ENCODE measurements at regions not wholly inside any gene's neighbourhood (a gene's known extent, or its start where the extent isn't known, plus 50 kb on each side); places are given as distances from the start of the nearest gene placed in this dataset.

- no CpG with 5 or more reads among the region's 2 CpGs for WGBS (ENCODE audit: extremely low coverage, insufficient coverage, low lambda C conversion rate)
- Histone ChIP-seq H2AK5ac (ENCODE audit: low read length) (no peak overlapping the region), H2BK5ac (ENCODE audit: low read length) (no peak overlapping the region), H3K79me1 (ENCODE audit: low read length) (no peaks in the 10 kb centered on the region), H3K27ac (ENCODE audit: low read depth, low read length) (no peak overlapping the region), H2BK15ac (replicated peaks; ENCODE audit: low read depth) (no peak overlapping the region), H3K79me2 (ENCODE audit: control insufficient read depth, insufficient read depth, low read length) (no peaks in the 10 kb centered on the region), H3K36me3 (ENCODE audit: control insufficient read depth, insufficient read depth, low read length) (no peaks in the 10 kb centered on the region), H3K4me1 (ENCODE audit: control insufficient read depth, low read depth, low read length) (no peaks in the 10 kb centered on the region), H3K18ac (ENCODE audit: low read length) (no peak overlapping the region), H3K27me3 (ENCODE audit: insufficient read depth, low read length, poor library complexity) (no peaks in the 10 kb centered on the region), H3K56ac (ENCODE audit: low read length) (no peak overlapping the region), H3K4me2 (ENCODE audit: low read length) (no peak overlapping the region), H3K4me3 (ENCODE audit: low read length) (no peak overlapping the region), H4K8ac (ENCODE audit: low read depth, low read length) (no peak overlapping the region), H3K4ac (ENCODE audit: low read depth, low read length) (no peak overlapping the region), H3K9ac (ENCODE audit: low read length) (no peak overlapping the region), H2BK120ac (ENCODE audit: low read depth, low read length) (no peak overlapping the region), H4K5ac (ENCODE audit: low read length) (no peak overlapping the region), H3K23ac (ENCODE audit: low read length) (no peak overlapping the region)
- no peak for DNase-seq
Observed at GRCh38 chr11:97118614-97119200, 728.9 kb downstream of the JRKL start.

GRCh38 chr11:97123237-97123636 lies 733.4 kb downstream of the JRKL start:
- Histone ChIP-seq H2AK5ac (ENCODE audit: low read length) (no peak overlapping the region), H3K4me3 (ENCODE audit: low read length) (no peak overlapping the region), H3K56ac (ENCODE audit: low read length) (no peak overlapping the region), H3K4ac (ENCODE audit: low read depth, low read length) (no peak overlapping the region), H2BK15ac (replicated peaks; ENCODE audit: low read depth) (no peak overlapping the region), H3K4me1 (ENCODE audit: control insufficient read depth, low read depth, low read length) (no peaks in the 10 kb centered on the region), H3K79me1 (ENCODE audit: low read length) (no peaks in the 10 kb centered on the region), H3K18ac (ENCODE audit: low read length) (no peak overlapping the region), H3K27ac (ENCODE audit: low read depth, low read length) (no peak overlapping the region), H4K8ac (ENCODE audit: low read depth, low read length) (no peak overlapping the region), H3K27me3 (ENCODE audit: insufficient read depth, low read length, poor library complexity) (no peaks in the 10 kb centered on the region), H3K4me2 (ENCODE audit: low read length) (no peak overlapping the region), H3K9ac (ENCODE audit: low read length) (no peak overlapping the region), H3K36me3 (ENCODE audit: control insufficient read depth, insufficient read depth, low read length) (no peaks in the 10 kb centered on the region), H3K79me2 (ENCODE audit: control insufficient read depth, insufficient read depth, low read length) (no peaks in the 10 kb centered on the region), H4K5ac (ENCODE audit: low read length) (no peak overlapping the region), H3K23ac (ENCODE audit: low read length) (no peak overlapping the region), H2BK5ac (ENCODE audit: low read length) (no peak overlapping the region), H2BK120ac (ENCODE audit: low read depth, low read length) (no peak overlapping the region)
- no CpG with 5 or more reads among the region's 2 CpGs for WGBS (ENCODE audit: extremely low coverage, insufficient coverage, low lambda C conversion rate)
- no peak for DNase-seq

DNA sequence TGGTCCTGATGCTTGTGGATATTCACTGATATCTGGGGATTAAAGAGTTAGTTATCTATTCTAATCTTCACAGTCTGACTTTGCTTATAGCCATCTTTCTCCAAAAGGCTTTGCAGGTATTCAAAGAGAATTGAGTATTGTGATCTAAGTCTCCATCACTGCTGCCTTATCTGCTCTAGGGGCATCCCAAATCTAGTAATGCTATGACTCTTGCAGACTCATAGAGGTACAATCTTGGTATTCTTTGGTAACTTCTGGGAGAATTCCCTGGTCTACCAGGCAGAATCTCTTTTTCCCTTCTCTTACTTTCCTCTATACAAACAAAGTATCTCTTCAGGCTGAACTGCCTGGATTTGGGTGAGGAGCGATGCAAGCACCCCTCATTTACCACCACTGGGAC lies 746.3 kb downstream of the JRKL start:
- Histone ChIP-seq H3K27me3 (ENCODE audit: insufficient read depth, low read length, poor library complexity) (no peaks in the 10 kb centered on the region), H3K4me2 (ENCODE audit: low read length) (no peak overlapping the region), H3K9ac (ENCODE audit: low read length) (no peak overlapping the region), H2BK120ac (ENCODE audit: low read depth, low read length) (no peak overlapping the region), H3K23ac (ENCODE audit: low read length) (no peak overlapping the region), H3K27ac (ENCODE audit: low read depth, low read length) (peak overlapping the region; percentile 68), H3K56ac (ENCODE audit: low read length) (no peak overlapping the region), H3K79me1 (ENCODE audit: low read length) (no peaks in the 10 kb centered on the region), H4K8ac (ENCODE audit: low read depth, low read length) (no peak overlapping the region), H3K4ac (ENCODE audit: low read depth, low read length) (no peak overlapping the region), H2BK5ac (ENCODE audit: low read length) (no peak overlapping the region), H3K79me2 (ENCODE audit: control insufficient read depth, insufficient read depth, low read length) (no peaks in the 10 kb centered on the region), H3K4me3 (ENCODE audit: low read length) (no peak overlapping the region), H2AK5ac (ENCODE audit: low read length) (no peak overlapping the region), H3K18ac (ENCODE audit: low read length) (no peak overlapping the region), H4K5ac (ENCODE audit: low read length) (no peak overlapping the region), H3K36me3 (ENCODE audit: control insufficient read depth, insufficient read depth, low read length) (no peaks in the 10 kb centered on the region), H3K4me1 (ENCODE audit: control insufficient read depth, low read depth, low read length) (no peaks in the 10 kb centered on the region), H2BK15ac (replicated peaks; ENCODE audit: low read depth) (no peak overlapping the region)
- WGBS (ENCODE audit: extremely low coverage, insufficient coverage, low lambda C conversion rate): no CpG with 5 or more reads among the region's 1 CpG
- peak; percentile 34 for DNase-seq

DNA sequence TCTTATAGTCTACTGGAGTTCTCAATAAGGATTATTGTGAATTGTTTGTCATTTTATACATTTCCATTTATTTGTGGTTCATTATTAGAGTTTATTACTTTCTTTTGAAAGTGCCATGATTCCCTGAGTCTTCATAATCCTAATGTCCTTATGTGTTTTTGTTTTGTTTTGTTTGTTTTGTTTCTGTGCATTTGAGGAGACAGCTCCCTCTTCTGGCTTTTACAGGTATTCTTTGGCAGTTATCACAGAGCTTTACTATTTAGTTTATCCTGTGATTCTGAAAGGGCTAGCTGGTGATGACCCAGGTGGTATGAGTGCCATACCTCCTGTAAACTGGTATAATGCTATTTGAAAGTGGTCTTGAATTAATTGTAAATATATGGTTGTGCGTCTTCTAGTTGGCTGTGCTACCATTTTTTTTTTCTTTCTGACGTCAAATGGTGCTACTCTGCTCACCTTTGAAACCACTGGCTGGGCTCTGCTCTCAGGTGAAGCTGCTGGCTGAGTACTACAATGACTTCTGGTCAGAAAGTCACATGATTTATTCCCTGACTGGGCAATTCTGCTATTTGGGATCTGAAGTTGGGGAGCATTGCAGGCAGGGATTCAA lies 751.2 kb downstream of the JRKL start:
- Histone ChIP-seq H3K9ac (ENCODE audit: low read length) (no peak overlapping the region), H2BK15ac (replicated peaks; ENCODE audit: low read depth) (no peak overlapping the region), H3K23ac (ENCODE audit: low read length) (no peak overlapping the region), H2BK120ac (ENCODE audit: low read depth, low read length) (no peak overlapping the region), H3K4me1 (ENCODE audit: control insufficient read depth, low read depth, low read length) (no peaks in the 10 kb centered on the region), H2BK5ac (ENCODE audit: low read length) (no peak overlapping the region), H3K56ac (ENCODE audit: low read length) (no peak overlapping the region), H3K27me3 (ENCODE audit: insufficient read depth, low read length, poor library complexity) (no peaks in the 10 kb centered on the region), H2AK5ac (ENCODE audit: low read length) (no peak overlapping the region), H3K4ac (ENCODE audit: low read depth, low read length) (no peak overlapping the region), H3K4me2 (ENCODE audit: low read length) (no peak overlapping the region), H3K36me3 (ENCODE audit: control insufficient read depth, insufficient read depth, low read length) (no peaks in the 10 kb centered on the region), H3K4me3 (ENCODE audit: low read length) (no peak overlapping the region), H3K18ac (ENCODE audit: low read length) (no peak overlapping the region), H3K79me2 (ENCODE audit: control insufficient read depth, insufficient read depth, low read length) (no peaks in the 10 kb centered on the region), H4K8ac (ENCODE audit: low read depth, low read length) (no peak overlapping the region), H3K79me1 (ENCODE audit: low read length) (no peaks in the 10 kb centered on the region), H3K27ac (ENCODE audit: low read depth, low read length) (no peak overlapping the region), H4K5ac (ENCODE audit: low read length) (no peak overlapping the region)
- WGBS (ENCODE audit: extremely low coverage, insufficient coverage, low lambda C conversion rate): no CpG with 5 or more reads among the region's 2 CpGs
- DNase-seq: peak; percentile 58

DNA sequence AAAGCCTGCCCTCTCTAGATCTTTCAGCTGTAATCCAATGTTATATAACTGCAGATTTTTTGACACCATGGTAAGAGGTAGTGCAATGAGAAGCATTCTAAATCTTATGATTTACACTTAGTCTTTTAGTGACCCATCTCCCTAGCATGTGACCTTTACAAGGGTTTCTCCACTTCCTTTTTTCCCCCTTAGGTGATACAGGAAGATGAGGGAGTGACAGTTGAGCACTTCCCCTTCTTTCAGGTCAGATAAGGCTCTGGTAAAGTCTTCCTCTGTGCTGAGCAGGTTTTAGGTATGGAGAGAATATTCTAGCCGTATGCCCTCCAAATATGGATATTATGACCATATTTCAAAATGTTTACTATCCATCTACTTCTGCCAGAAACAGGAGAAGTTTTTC lies 753.6 kb downstream of the JRKL start:
- DNase-seq: no peak
- no peaks in the 10 kb centered on the region for H3K27me3 ChIP-seq (ENCODE audit: insufficient read depth, low read length, poor library complexity)
- H3K27ac ChIP-seq (ENCODE audit: low read depth, low read length): no peak overlapping the region
- H3K36me3 ChIP-seq (ENCODE audit: control insufficient read depth, insufficient read depth, low read length): no peaks in the 10 kb centered on the region
- no CpG with 5 or more reads among the region's 1 CpG for WGBS (ENCODE audit: extremely low coverage, insufficient coverage, low lambda C conversion rate)
- H3K4me3 ChIP-seq (ENCODE audit: low read length): no peak overlapping the region
- no peak overlapping the region for H2AK5ac ChIP-seq (ENCODE audit: low read length)
- H2BK5ac ChIP-seq (ENCODE audit: low read length): no peak overlapping the region
- no peak overlapping the region for H4K5ac ChIP-seq (ENCODE audit: low read length)
- no peak overlapping the region for H3K18ac ChIP-seq (ENCODE audit: low read length)
- H2BK120ac ChIP-seq (ENCODE audit: low read depth, low read length): no peak overlapping the region
- no peak overlapping the region for H3K56ac ChIP-seq (ENCODE audit: low read length)
- H3K4ac ChIP-seq (ENCODE audit: low read depth, low read length): no peak overlapping the region
- H3K79me2 ChIP-seq (ENCODE audit: control insufficient read depth, insufficient read depth, low read length): no peaks in the 10 kb centered on the region
- H3K23ac ChIP-seq (ENCODE audit: low read length): no peak overlapping the region
- H4K8ac ChIP-seq (ENCODE audit: low read depth, low read length): no peak overlapping the region
- H3K4me1 ChIP-seq (ENCODE audit: control insufficient read depth, low read depth, low read length): no peaks in the 10 kb centered on the region
- H3K79me1 ChIP-seq (ENCODE audit: low read length): no peaks in the 10 kb centered on the region
- no peak overlapping the region for H2BK15ac ChIP-seq (replicated peaks; ENCODE audit: low read depth)
- no peak overlapping the region for H3K9ac ChIP-seq (ENCODE audit: low read length)
- H3K4me2 ChIP-seq (ENCODE audit: low read length): no peak overlapping the region

DNA sequence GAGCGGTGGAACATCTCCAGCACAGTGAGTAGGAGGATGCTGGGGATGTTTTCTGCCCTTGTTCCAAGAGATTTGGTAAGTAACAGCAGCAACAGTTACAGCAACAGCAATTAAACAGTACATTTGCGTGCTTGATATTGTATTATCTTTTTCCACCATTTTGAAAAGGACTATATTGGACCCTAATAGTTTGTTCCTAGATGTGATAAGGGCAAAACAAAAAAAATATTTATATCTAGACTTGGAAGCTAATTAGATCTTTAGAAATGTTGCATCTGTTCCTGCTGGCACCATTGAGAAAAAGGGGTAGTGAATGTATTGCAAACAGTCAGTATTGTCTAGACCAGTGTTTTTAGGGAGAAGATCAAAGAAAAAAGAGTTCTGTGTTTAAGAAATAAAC lies 759.9 kb downstream of the JRKL start:
- no peaks in the 10 kb centered on the region for H3K4me1 ChIP-seq (ENCODE audit: control insufficient read depth, low read depth, low read length)
- no CpG with 5 or more reads among the region's 2 CpGs for WGBS (ENCODE audit: extremely low coverage, insufficient coverage, low lambda C conversion rate)
- H3K4me3 ChIP-seq (ENCODE audit: low read length): no peak overlapping the region
- H3K4me2 ChIP-seq (ENCODE audit: low read length): no peak overlapping the region
- H4K8ac ChIP-seq (ENCODE audit: low read depth, low read length): no peak overlapping the region
- no peak overlapping the region for H3K56ac ChIP-seq (ENCODE audit: low read length)
- no peak for DNase-seq
- no peak overlapping the region for H3K27ac ChIP-seq (ENCODE audit: low read depth, low read length)
- no peak overlapping the region for H2BK15ac ChIP-seq (replicated peaks; ENCODE audit: low read depth)
- H2BK5ac ChIP-seq (ENCODE audit: low read length): no peak overlapping the region
- no peaks in the 10 kb centered on the region for H3K79me1 ChIP-seq (ENCODE audit: low read length)
- no peak overlapping the region for H3K9ac ChIP-seq (ENCODE audit: low read length)
- no peak overlapping the region for H3K18ac ChIP-seq (ENCODE audit: low read length)
- H3K23ac ChIP-seq (ENCODE audit: low read length): no peak overlapping the region
- H3K27me3 ChIP-seq (ENCODE audit: insufficient read depth, low read length, poor library complexity): no peaks in the 10 kb centered on the region
- no peaks in the 10 kb centered on the region for H3K36me3 ChIP-seq (ENCODE audit: control insufficient read depth, insufficient read depth, low read length)
- H4K5ac ChIP-seq (ENCODE audit: low read length): no peak overlapping the region
- no peak overlapping the region for H3K4ac ChIP-seq (ENCODE audit: low read depth, low read length)
- H2BK120ac ChIP-seq (ENCODE audit: low read depth, low read length): no peak overlapping the region
- no peak overlapping the region for H2AK5ac ChIP-seq (ENCODE audit: low read length)
- H3K79me2 ChIP-seq (ENCODE audit: control insufficient read depth, insufficient read depth, low read length): no peaks in the 10 kb centered on the region

All from mesendoderm (in vitro differentiated cells).